Karpas-422 (cell line): ENCODE measurements at regions not wholly inside any gene's neighbourhood (a gene's known extent, or its start where the extent isn't known, plus 50 kb on each side); places are given as distances from the start of the nearest gene placed in this dataset. TPM values are rescaled to one million over a fixed set of nuclear protein-coding genes. Genes with fewer than 3 reads are reported as not detected.

ENCODE experiments used
- small RNA-seq: library from RNA; depleted of rRNA; stranded (forward); fragments of <200 nt; gene quantifications from one replicate; pipeline ENCODE3, GENCODE V24; 2014

Small RNA genes in the stretch of these regions (small RNA-seq; reads per million reads assigned to genes)
- gene RF00026 = not detected
